ENCODE measurements at regions not wholly inside any gene's neighbourhood (a gene's known extent, or its start where the extent isn't known, plus 50 kb on each side); places are given as distances from the start of the nearest gene placed in this dataset.

- no peak for DNase-seq (ENCODE audit: low spot score)
- H3K4me3 Mint-ChIP-seq = no peak overlapping the region
- no peaks in the 10 kb centered on the region for H3K9me3 Mint-ChIP-seq
- Histone ChIP-seq H3K4me3 (no peak overlapping the region), H3K4me1 (no peaks in the 10 kb centered on the region), H4K20me1 (ENCODE audit: low read depth) (no peaks in the 10 kb centered on the region), H3K79me2 (ENCODE audit: low read depth) (no peaks in the 10 kb centered on the region), H3K4me2 (no peak overlapping the region), H3F3A (ENCODE audit: low read depth) (no peaks in the 10 kb centered on the region), H3K9me3 (ENCODE audit: low read depth) (no peaks in the 10 kb centered on the region), H3K36me3 (no peaks in the 10 kb centered on the region), H2AFZ (replicated peaks) (no peak overlapping the region), H3K27ac (no peak overlapping the region), H3K9ac (no peak overlapping the region), H3K27me3 (peaks cover 99% of the 10 kb centered on the region)
- peaks cover 13% of the 10 kb centered on the region for H3K27me3 Mint-ChIP-seq (ENCODE audit: insufficient read depth, low read depth)
- TF ChIP-seq EZH2 (IDR thresholded peaks at IDR 0.05) (no peak), EZH2phosphoT487 (IDR thresholded peaks at IDR 0.05) (no peak), CTCF (IDR thresholded peaks at IDR 0.05) (no peak)
- no peaks in the 10 kb centered on the region for H3K36me3 Mint-ChIP-seq
- H3K27ac Mint-ChIP-seq = no peak overlapping the region
- H3K4me1 Mint-ChIP-seq = no peaks in the 10 kb centered on the region
These were observed 56.4 kb upstream of the CISTR start for GRCh38 chr12:53808023-53808705.

GRCh38 chr12:53809005-53809404, 57.2 kb upstream of the CISTR start:
- H3K4me1 Mint-ChIP-seq = no peaks in the 10 kb centered on the region
- no peak overlapping the region for H3K9ac ChIP-seq
- no peaks in the 10 kb centered on the region for H3K79me2 ChIP-seq (ENCODE audit: low read depth)
- H3K4me3 ChIP-seq = no peak overlapping the region
- no peak overlapping the region for H2AFZ ChIP-seq (replicated peaks)
- H3K27ac Mint-ChIP-seq = no peak overlapping the region
- H3K27me3 Mint-ChIP-seq (ENCODE audit: insufficient read depth, low read depth) = peaks cover 13% of the 10 kb centered on the region
- H3K9me3 Mint-ChIP-seq = no peaks in the 10 kb centered on the region
- no peaks in the 10 kb centered on the region for H3F3A ChIP-seq (ENCODE audit: low read depth)
- no peak for DNase-seq (ENCODE audit: low spot score)
- no peak overlapping the region for H3K27ac ChIP-seq
- TF ChIP-seq EZH2 (IDR thresholded peaks at IDR 0.05) (no peak), EZH2phosphoT487 (IDR thresholded peaks at IDR 0.05) (no peak), CTCF (IDR thresholded peaks at IDR 0.05) (no peak)
- no peaks in the 10 kb centered on the region for H3K9me3 ChIP-seq (ENCODE audit: low read depth)
- no peaks in the 10 kb centered on the region for H3K36me3 Mint-ChIP-seq
- no peaks in the 10 kb centered on the region for H3K36me3 ChIP-seq
- H4K20me1 ChIP-seq (ENCODE audit: low read depth) = no peaks in the 10 kb centered on the region
- peaks cover 99% of the 10 kb centered on the region for H3K27me3 ChIP-seq
- no peak overlapping the region for H3K4me2 ChIP-seq
- no peaks in the 10 kb centered on the region for H3K4me1 ChIP-seq
- no peak overlapping the region for H3K4me3 Mint-ChIP-seq

GRCh38 chr12:53810950-53811349, 59.2 kb upstream of the CISTR start:
- no peak overlapping the region for H3K4me3 Mint-ChIP-seq
- no peaks in the 10 kb centered on the region for H3K9me3 ChIP-seq (ENCODE audit: low read depth)
- H2AFZ ChIP-seq (replicated peaks) = no peak overlapping the region
- peaks cover 13% of the 10 kb centered on the region for H3K27me3 Mint-ChIP-seq (ENCODE audit: insufficient read depth, low read depth)
- H3K27me3 ChIP-seq = peaks cover 96% of the 10 kb centered on the region
- no peak overlapping the region for H3K27ac Mint-ChIP-seq
- no peaks in the 10 kb centered on the region for H3K79me2 ChIP-seq (ENCODE audit: low read depth)
- no peak overlapping the region for H3K27ac ChIP-seq
- TF ChIP-seq CTCF (IDR thresholded peaks at IDR 0.05) (no peak), EZH2phosphoT487 (IDR thresholded peaks at IDR 0.05) (no peak), EZH2 (IDR thresholded peaks at IDR 0.05) (no peak)
- no peaks in the 10 kb centered on the region for H3K36me3 ChIP-seq
- no peaks in the 10 kb centered on the region for H3K9me3 Mint-ChIP-seq
- H3K4me1 ChIP-seq = no peaks in the 10 kb centered on the region
- H3K9ac ChIP-seq = no peak overlapping the region
- no peak overlapping the region for H3K4me3 ChIP-seq
- no peak for DNase-seq (ENCODE audit: low spot score)
- H4K20me1 ChIP-seq (ENCODE audit: low read depth) = no peaks in the 10 kb centered on the region
- H3F3A ChIP-seq (ENCODE audit: low read depth) = no peaks in the 10 kb centered on the region
- H3K4me1 Mint-ChIP-seq = no peaks in the 10 kb centered on the region
- no peak overlapping the region for H3K4me2 ChIP-seq
- H3K36me3 Mint-ChIP-seq = no peaks in the 10 kb centered on the region

All from neural progenitor cell (in vitro differentiated cells).